NB4 (cell line): ENCODE measurements at regions not wholly inside any gene's neighbourhood (a gene's known extent, or its start where the extent isn't known, plus 50 kb on each side); places are given as distances from the start of the nearest gene placed in this dataset.

Source experiments
- DNase-seq: peaks from one replicate; pipeline ENCODE4 v3.0.0; 2010; ENCODE audit warnings: low read depth
- H3K4me3 ChIP-seq: one replicate; pipeline ENCODE4 v1.5.1; 2011; ENCODE audit warnings: mild to moderate bottlenecking, low read depth, low read length, moderate library complexity
- CTCF ChIP-seq: IDR thresholded peaks from one replicate; pipeline ENCODE4 v1.5.1; 2012; ENCODE audit warnings: low read depth, low read length
- MAX ChIP-seq: IDR thresholded peaks from 2 replicates; pipeline ENCODE4 v1.6.1; 2011; ENCODE audit warnings: low read depth, low read length
- MYC ChIP-seq: IDR thresholded peaks from 2 replicates; pipeline ENCODE4 v1.6.1; 2011; ENCODE audit warnings: low read depth, low read length
- POLR2A ChIP-seq: IDR thresholded peaks from 2 replicates; pipeline ENCODE4 v1.6.1; 2011; ENCODE audit warnings: mild to moderate bottlenecking; ENCODE audit not compliant: insufficient read length; ENCODE audit errors: extremely low read depth

- no peak for DNase-seq
- TF ChIP-seq POLR2A (no peak), MAX (no peak), CTCF (no peak), MYC (no peak)
- H3K4me3 ChIP-seq, result no peak overlapping the region
Measured at GRCh38 chr11:37571246-37571645, 973.2 kb upstream of the RAG2 start.

GRCh38 chr11:37560991-37561390 is 963.0 kb upstream of the RAG2 start:
- no peak for DNase-seq
- no peak overlapping the region for H3K4me3 ChIP-seq
- TF ChIP-seq CTCF (no peak), POLR2A (no peak), MAX (no peak), MYC (no peak)

GRCh38 chr11:37560346-37560745 is 962.3 kb upstream of the RAG2 start:
- TF ChIP-seq MYC, result no peak
- TF ChIP-seq MAX, result no peak
- TF ChIP-seq CTCF, result no peak
- DNase-seq, result no peak
- no peak overlapping the region for H3K4me3 ChIP-seq

- H3K4me3 ChIP-seq, result no peak overlapping the region
- DNase-seq, result no peak
- TF ChIP-seq POLR2A, result no peak
- TF ChIP-seq CTCF, result no peak
- no peak for TF ChIP-seq MAX
- no peak for TF ChIP-seq MYC
Measured at GRCh38 chr11:37558619-37559210, 960.7 kb upstream of the RAG2 start.

- no peak for TF ChIP-seq POLR2A
- TF ChIP-seq MAX, result no peak
- TF ChIP-seq MYC, result no peak
- TF ChIP-seq CTCF, result no peak
- DNase-seq, result no peak
- no peak overlapping the region for H3K4me3 ChIP-seq
Measured at GRCh38 chr11:37557990-37558389, 960.0 kb upstream of the RAG2 start.

- TF ChIP-seq POLR2A (no peak), MAX (no peak), MYC (no peak), CTCF (no peak)
- no peak for DNase-seq
- no peak overlapping the region for H3K4me3 ChIP-seq
Measured at GRCh38 chr11:37552284-37552683, 954.2 kb upstream of the RAG2 start.
